Myocyte (in vitro differentiated cells): ENCODE measurements at regions not wholly inside any gene's neighbourhood (a gene's known extent, or its start where the extent isn't known, plus 50 kb on each side); places are given as distances from the start of the nearest gene placed in this dataset.
A peak's percentile ranks its signal among the peaks of the same experiment; 100 is the strongest.
"Not testable (repeated sequence)": the region's sequence is repeated elsewhere in the genome, so short reads cannot be mapped to it uniquely, and the experiment has no call there.

Experiments
- DNase-seq: peaks from one replicate; pipeline ENCODE4 v3.0.0-alpha.2; 2012; ENCODE audit warnings: low read depth

DNA sequence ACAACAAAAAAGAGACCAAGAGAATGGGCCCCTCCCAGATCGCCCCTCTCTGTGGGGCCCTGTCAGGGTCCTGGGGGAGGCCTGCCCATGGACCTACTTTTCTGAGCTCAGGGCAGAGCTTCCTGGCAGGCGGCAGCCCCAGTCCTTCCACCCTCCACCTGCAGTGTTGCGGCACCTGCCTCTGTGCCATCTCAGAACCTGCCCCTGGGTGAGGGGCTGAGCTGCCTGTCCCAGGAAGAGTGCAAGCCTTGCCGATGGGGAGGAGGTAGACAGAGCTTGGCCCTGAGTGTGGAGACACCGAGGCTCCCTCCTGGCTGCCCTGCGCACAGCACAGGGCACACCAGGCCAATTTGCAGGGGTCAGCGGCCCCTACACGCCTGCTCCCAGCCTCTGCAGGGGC, 67.5 kb downstream of the UNCX start:
- DNase-seq, result no peak

DNA sequence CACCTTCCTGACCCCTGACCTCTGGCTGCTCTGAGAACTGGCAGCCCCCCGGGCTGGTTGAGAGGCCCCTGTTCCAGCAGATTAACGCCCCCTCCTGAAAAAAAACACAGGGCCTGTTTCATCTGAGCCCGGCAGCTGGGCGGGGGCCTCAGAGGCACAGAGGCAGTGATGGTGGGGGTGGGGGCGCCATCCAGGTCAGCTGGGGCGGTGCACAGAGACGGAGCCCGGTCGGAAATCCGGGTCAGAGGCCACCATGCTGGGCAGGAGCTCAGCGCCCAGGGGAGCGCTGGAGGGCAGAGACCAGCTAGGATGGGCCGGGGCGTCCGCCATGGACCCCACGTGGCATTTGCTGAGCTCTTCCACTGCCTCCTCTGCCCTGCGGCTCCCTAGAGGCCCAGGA, 68.0 kb downstream of the UNCX start:
- no peak for DNase-seq

DNA sequence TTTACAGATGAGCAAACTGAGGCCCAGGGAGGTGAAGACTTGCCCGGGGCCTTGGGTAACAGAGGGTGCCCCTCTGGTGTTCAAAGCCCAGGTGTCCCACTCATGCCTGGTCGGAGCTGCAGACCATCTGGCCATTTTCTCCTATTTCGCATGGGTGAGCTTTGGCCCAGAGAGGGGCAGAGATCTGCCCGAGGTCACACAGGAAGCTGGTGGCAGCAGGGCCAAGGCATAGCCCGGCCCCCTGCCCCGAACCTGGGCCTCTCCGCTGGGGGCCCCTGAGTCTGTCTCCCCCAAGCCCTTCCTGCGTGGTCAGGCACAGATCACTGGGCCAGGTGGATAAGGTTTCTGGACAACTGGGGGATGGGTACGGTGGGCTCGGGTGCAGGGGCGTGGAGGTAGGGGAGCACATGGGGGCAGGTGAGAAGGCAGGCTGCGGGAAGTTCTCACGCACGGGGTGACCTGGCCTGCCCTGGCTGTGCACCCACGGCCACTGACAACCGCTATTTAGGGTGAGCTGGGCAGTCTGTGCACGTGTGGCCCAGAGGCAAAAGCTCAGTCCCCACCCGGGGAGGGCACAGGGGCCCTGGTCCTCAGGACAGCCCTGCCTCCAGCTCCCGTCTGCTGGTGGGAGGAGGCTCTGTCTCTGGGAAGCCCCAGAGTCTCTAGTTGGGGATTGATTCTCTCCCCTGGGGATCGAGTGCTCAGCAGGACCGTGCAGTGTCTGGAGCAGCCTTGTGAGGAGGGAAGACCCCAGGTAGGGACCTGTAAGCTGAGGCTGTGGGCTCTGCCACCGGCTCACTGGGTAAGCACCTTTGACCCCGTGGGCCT, 68.6 kb downstream of the UNCX start:
- DNase-seq, result no peak

DNA sequence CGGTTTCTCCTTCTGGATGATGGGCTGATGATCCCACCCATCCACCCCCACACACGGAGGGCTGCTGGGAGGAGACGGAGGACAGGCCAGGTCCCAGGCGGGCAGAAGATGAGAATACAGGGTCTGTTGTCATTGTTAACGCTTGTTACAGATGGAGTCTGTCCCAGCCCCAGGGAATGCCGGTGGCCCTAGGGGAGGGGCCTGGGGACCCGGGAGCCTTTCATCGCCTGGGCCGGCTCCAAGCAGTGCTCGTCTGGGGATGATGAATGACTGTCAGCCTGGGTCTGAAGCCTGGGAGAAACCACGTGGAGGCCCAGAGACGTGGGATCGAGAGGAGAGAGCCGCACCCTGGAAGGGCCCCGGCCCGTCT, 69.2 kb downstream of the UNCX start:
- no peak for DNase-seq

DNA sequence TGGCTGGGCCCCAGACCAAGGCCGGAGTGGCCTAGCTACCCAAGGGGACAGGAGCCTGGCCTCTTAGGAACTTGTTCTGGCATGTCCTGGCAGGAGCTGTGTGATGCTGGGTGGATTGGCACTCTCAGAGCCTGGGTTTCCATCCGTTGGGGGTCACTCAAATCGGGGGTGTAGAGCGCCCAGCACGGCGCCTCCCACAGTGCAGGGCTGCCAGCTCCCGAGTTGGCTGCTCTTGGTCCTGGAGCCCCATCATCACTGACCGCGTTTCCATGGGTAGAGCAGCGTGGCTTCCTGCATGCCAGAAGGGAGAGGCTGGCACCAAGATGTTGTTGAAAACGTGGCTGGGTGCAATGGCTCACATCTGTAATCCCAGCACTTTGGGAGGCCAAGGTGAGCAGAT, 70.3 kb downstream of the UNCX start:
- DNase-seq, result no peak

DNA sequence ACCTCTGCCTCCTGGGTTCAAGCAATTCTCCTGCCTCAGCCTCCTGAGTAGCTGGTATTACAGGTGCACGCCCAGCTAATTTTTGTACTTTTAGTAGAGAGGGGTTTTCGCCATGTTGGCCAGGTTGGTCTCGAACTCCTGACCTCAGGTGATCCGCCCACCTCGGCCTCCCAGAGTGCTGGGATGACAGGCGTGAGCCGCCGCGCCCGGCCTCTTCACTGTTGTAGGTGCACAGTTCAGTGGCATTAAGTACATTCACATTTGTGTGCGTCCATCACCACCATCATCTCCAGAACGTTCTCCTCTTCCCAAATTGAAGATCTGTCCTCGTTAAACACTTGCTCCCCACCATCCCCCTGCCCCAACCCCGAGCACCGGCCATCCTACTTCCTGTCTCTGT, 71.3 kb downstream of the UNCX start:
- DNase-seq, result not testable (repeated sequence)

DNA sequence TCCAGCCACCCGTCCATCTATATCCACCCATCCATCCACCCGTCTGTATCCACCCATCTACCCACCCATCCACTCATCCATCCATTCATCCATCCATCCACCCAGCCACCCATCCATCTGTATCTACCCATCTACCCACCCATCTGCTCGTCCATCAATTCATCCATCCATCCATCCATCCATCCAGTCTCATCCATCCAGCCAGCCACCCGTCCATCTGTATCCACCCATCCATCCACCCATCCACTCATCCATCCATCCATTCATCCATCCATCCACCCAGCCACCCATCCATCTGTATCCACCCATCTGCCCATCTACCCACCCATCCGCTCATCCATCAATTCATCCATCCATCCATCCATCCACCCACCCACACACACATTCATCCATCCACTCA, 73.2 kb downstream of the UNCX start:
- no peak for DNase-seq

DNA sequence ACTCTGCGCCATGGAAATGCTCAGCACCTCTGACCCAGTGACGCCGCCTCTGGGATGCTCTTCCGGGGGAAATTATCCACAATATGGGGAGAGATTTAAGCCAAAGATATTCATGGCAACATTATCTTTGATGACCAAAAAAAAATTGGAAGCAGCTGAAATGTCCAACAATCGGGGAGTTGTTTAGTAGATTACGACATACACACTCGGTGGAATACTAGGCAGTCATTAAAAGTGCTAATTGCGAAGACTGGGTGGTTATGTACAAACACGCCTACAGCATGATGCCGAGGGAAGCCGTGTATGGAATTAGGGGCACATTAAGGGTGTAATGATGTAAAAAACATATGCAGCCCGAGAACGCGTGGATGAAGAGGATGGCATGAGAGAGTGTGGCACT, 75.2 kb downstream of the UNCX start:
- no peak for DNase-seq

DNA sequence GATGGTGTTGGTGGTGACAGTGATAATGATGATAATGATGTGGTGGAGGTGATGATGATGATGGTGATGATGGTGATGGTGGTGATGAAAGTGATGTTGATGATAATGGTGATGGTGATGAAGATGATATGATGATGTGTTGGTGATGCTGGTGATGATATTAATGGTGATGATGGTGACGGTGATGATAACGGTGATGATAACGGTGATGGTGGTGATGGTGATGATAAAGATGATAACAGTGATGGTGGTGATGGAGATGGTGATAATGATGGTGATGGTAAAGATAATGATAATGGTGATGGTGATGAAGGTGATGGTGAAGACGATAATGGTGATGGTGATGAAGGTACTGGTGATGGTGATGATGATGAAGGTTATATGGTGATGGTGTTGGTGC, 76.6 kb downstream of the UNCX start:
- no peak for DNase-seq

DNA sequence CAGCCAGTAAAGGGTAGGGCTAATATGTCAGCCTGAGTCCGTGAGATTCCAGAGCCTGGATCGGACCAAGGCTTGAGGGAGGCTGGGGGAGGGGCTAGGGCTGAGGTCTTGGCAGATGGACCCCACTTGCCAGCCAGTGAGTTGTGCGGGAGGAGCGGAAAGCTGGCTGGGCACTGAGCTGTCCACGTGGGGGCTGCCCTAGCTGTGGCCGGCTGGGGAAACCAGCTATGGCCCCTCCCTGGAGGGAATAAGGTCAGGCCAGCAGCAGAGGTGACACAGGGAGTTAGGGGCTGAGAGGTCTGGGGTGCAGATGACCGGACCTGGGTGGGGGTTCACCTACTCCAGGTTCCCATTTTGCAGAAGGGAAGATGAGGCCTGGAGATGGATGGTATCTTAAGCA, 77.3 kb downstream of the UNCX start:
- DNase-seq, result no peak

DNA sequence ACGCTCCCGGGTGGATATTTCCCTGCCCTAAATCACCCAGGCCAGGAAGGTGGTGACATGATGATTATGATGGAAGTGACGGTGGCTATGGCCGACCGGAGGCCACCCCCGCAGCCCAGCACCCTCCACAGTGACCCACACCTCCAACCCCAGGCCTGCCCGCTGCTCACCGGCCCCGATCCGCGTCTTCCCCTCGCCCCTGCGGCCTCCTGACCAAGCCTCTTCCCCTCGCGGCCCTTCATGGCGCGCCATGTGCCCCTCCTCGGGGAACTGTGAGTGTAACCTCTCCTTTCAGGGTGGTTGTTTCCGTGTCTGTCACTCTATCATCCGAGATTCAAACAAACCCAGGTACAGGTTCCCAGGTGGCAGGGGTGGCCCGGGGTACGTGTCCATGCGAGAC, 78.3 kb downstream of the UNCX start:
- DNase-seq, result no peak

DNA sequence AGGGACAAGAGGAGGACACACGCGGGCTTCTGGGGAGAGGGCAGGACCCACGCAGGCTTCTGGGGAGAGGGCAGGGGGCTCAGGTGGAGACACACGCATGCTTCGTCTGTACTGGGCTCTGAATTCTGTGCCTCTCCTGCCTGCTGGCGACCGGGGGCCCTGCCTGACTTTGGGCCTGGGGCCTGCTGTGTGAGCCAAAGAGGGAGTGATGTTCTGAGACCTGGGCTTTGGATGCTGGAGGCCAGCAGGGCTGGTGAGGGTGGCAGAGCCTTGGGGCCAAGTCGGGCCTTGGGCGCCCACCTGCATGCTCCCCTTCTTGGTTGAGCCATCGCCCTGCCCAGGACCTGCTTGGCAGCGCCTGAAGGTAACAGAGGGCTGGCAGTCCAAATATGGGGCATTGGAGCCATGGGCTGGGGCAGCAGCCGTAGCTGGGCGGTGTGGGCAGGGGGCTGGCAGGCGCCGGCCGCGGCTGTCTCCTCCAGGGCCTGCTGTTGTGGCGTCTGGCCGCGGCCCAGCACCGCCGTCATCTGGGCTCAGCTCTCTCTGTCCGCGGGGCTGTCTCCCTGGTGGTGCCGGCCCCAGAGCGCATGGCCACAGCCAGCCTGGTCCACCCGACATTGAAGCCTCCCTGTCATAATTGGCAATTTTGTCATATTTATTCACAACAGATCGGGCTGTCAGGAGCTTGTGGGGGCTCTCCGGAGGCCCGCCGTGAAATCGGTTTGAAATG, 78.9 kb downstream of the UNCX start:
- DNase-seq, result peak; percentile 51

DNA sequence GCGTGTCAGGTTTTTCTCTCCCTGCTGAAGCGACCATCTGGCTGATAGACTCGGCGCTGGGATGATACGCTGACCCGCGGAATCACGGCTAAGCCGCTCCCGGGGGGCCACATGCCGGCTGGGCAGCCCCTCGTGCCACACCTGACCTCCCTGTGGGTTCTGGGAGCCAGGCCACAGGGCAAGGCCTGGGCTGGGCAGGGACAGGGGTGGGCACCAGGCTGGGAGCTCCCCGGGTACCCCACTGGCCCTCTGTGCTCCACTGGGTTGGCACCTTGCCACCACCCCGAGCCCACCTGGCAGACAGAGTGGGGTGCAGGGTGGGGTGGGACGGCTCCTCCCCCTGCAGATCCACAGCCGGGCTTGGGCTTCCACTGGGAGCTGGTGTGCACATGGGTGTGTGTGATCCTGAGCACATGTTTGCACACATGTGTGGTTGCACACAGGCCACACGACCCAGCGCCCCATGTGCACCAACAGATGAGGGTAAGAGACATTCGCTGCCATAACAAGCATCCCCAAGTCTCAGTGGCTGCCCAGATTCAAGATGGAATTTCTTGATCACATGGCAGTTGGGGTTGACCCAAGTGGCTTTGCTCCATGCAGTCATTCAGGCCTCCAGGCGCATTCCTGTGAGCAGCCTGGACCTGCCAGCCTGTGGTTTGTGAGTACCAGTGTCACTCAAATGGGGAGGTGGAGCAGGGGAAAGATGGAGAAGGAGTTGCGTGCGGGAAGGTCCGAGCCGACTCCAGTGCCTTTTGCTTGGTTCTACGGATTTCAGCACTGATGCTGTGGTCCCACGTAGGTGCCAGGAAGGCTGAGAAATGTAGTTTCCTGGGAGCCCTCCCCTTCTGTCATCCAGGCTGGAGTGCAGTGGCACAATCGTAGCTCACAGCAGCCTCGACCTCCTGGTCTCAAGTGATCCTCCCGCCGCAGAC, 79.7 kb downstream of the UNCX start:
- DNase-seq, result no peak

DNA sequence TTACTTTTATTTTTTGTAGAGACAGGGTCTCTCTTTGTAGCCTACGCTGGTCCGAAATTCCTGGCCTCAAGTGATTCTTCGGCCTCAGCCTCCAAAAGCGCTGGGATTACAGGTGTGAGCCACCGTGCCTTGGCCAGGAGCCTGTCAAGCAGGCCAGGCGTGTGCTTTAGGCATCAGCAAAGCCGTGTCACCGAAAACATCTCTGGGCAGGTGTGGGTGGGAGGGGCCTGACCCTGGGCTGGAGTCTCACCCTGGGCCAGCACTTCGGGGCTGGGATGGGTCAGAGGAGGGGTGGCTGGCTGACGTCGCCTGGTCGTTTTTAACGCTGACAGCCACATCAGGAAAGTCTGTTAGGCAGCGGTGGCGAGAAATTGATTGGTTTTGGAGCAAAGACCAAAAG, 80.9 kb downstream of the UNCX start:
- DNase-seq, result no peak

DNA sequence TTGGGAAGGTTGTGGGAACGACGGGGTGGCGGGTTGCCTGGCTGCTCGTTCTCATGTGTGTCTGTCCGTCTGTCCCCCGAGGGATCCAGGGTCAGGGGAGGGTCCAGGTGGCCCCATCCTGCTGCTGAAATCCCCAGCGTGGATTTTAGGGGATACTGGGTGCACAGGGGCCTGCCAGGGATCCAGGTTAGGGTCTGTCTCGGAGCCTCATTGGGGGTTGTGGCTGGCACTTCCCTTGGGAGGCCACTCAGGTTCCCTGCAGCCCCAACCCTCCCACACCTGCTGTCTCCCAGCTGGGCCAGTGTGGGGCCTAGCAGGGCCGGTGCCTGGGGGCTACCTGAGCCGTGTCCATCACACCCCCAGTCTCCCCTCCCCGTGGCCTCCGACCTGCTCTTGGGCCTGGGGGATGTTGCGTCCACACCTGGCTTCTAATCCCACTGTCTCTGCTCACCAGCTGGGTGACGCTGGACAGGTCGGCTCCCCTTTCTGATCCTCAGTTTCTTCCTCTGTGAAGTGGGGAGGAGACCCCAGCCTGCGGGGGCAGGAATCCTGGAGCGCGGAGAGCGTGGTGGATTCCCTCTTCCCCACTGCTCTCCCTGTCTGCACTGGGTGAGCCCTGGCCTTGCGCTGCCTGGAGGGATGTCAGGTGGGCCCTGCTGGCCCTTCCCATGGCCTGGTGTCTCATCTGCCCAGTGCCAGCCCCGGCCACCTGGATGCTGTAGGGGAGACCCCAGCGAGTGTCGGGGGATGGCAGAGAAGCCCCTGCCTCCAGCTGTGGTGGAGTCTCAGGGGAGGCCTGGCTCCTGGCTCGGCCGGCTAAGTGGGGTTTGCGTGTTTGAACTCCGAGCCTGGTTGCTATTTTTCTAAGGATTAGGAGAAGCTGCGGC, 81.6 kb downstream of the UNCX start:
- DNase-seq, result no peak

DNA sequence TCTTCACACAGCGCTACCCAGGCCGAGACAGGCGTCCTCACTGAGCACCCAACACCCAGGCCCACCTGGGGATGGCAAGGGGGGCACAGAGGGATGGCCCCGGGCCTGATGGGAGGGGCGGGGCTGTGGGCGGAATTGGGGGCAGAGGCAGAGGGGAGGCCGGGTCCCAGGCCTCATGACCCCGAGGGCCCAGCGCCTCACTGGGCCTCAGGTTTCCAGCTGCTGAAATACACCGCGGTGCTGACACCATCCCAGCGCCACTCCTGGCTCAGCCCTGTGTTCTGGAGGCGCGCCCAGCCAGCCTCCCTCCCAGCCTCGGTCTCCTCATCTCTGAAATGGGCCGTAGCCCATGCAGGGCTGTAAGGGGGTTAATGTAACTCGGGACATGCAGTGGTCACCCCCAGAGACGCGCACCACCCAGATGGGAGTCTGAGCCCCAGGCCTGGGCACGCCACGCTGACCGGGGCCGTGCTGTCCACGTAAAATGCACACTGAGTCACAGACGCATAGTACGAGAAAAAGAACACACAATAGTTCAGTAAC, 82.3 kb downstream of the UNCX start:
- DNase-seq, result no peak

DNA sequence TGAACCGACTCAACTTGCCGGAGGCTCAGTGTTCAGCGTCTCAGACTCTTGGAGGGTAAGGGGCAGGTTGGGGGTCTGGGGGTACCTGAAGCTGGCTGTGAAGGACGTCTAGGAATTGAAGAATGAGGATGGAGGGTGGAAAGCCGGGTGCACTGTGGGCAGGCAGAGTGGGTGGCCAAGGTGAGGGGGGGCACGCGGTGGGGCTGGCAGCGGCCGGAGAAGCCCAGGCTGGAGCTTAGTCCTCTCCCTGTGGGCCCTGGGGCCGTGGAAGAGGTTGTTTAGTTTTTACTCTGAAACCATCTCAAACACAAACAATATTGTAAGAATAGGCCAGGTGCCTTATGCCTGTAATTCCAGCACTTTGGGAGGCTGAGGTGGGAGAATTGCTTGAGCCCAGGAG, 83.4 kb downstream of the UNCX start:
- no peak for DNase-seq

DNA sequence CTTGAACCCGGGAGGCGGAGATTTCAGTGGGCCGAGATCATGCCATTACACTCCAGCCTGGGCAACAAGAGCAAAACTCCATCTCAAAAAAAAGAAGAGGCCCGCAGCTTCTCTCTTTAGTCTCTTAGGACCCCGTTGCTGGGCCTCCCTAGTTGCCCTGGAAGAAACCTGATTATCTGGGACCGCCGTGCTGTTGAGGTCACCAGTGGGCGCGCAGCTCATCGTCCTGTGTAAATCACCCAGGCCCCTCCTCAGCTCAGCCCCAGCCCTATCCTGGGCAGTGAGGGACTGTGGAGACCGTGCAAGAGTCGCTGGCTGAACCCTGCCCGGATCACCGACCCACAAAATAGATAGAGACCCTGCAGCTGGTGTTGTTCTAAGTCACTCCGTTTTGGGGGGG, 85.0 kb downstream of the UNCX start:
- DNase-seq, result no peak

DNA sequence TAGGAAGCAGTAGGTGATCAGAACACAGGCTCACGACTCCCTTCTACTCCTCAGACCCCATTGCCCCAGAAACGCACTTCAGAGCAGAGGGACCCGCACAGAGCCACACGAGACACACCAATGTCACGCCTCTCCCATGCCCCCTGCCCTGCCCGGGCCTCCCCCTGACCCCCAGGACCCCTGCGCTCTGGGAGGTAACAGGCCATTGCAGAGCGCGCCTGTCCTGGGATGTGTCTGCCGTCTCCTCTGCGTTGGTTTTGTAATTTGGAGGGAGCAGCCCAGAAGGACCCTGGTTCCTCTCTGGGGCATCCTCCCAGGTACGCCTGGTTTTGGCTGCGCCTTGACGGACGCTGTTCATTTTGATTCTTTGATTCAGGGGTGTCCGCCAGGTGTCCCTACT, 85.4 kb downstream of the UNCX start:
- no peak for DNase-seq

DNA sequence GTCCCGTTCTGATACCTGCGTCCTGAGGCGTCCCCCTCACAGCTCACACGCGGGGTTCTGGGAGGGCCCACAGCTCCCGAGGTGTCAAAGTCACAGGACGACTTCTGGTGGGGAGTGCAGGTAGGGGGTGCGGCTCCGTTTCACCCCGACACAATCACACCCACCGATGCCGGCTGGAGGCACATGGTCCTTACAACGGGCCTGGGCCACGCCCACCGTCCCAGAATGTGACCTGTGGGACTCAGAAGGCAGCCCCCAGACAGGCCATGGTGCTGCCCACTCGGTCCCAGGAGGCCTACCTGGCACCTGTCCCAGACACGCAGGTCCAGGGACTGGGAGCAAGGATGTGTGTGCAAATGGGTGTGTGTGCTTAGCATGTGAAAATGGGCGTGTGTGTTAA, 86.0 kb downstream of the UNCX start:
- no peak for DNase-seq
